Cardiac fibroblast (primary cell): ENCODE measurements at regions not wholly inside any gene's neighbourhood (a gene's known extent, or its start where the extent isn't known, plus 50 kb on each side); places are given as distances from the start of the nearest gene placed in this dataset.

Source experiments
- DNase-seq, 2 donors: peaks; one replicate each; pipeline versions ENCODE4 v3.0.0 to v3.0.0-alpha.2; 2010; ENCODE audit warnings: low read depth in 2 of 2
- H3K4me3 ChIP-seq, 2 donors: replicated peaks in 1 of 2; 1 replicate in 1 of 2; 2 replicates in 1 of 2; pipeline ENCODE4 v1.5.1; 2011; ENCODE audit warnings: low read depth in 2 of 2, low read length in 2 of 2, mild to moderate bottlenecking in 2 of 2, moderate library complexity in 1 of 2
- TF ChIP-seq, protein P1 (sequence below): IDR thresholded peaks from one replicate; pipeline ENCODE4 v1.5.1; 2011; ENCODE audit warnings: low read depth, mild to moderate bottlenecking, low read length, inconsistent platforms

DNA sequence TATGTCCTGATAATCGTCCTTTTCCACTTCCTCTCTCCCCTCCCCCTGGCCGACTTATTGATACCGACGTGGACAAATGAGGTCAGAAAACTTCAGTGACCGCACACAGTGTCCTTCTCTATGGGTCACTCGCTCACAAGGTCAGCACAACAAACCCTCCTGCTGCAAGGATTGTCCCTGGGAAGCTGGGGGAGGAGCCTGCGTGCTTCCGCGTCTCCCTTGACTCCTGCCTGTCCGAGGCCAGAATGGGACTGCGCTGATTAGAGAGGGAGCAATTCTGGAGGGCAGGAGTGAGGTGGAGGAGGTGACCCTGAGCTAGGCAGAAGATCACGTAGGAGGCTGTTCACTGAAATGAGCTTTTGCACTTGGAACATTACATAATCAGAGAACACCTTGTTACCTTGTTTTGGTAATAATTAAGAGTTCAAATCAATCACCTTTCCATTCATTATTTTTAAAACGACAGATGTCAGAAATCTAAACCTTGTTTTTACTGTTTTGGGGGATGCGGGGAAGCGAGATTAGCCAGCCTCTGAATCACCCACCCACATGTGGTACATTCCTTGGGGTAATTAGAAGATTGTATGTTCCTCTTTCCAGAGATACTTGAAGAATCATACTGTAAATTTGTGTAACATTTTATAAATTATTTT lies 70.6 kb downstream of the CTAGE1 start:
- peak; percentile 53 to 77 for DNase-seq
- TF ChIP-seq, protein P1, sequence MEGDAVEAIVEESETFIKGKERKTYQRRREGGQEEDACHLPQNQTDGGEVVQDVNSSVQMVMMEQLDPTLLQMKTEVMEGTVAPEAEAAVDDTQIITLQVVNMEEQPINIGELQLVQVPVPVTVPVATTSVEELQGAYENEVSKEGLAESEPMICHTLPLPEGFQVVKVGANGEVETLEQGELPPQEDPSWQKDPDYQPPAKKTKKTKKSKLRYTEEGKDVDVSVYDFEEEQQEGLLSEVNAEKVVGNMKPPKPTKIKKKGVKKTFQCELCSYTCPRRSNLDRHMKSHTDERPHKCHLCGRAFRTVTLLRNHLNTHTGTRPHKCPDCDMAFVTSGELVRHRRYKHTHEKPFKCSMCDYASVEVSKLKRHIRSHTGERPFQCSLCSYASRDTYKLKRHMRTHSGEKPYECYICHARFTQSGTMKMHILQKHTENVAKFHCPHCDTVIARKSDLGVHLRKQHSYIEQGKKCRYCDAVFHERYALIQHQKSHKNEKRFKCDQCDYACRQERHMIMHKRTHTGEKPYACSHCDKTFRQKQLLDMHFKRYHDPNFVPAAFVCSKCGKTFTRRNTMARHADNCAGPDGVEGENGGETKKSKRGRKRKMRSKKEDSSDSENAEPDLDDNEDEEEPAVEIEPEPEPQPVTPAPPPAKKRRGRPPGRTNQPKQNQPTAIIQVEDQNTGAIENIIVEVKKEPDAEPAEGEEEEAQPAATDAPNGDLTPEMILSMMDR, result no peak
- peak overlapping the region in 1 of 2 donors; percentile 7 for H3K4me3 ChIP-seq

DNA sequence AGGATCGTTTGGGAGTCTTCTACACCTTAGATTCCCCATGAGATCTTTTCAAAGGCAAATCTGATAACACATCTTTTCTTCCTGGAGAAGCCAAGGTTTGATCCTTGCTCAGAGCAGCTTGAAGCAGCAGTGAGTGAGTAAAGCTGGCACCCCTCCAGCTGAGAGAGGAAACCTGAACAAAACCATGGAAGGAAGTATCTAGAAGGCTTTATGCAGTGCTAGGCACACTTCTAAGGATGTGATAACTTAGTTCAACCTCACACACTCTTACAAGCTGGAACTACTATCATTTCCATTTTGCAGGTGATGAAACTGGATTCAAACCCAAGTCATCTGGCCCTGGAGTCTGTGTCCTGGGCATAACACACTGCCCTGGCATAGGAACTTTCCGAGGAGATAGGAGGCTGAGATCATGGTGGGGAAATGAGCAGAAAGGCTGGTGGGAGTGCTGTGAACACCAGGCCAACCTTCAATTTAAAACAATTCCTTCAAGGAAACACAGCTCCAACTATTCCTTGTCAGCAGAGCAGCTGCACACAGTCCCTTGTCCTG lies 71.2 kb downstream of the CTAGE1 start:
- no peak overlapping the region for H3K4me3 ChIP-seq
- TF ChIP-seq, protein P1, result no peak
- peak; percentile 80 to 83 for DNase-seq

DNA sequence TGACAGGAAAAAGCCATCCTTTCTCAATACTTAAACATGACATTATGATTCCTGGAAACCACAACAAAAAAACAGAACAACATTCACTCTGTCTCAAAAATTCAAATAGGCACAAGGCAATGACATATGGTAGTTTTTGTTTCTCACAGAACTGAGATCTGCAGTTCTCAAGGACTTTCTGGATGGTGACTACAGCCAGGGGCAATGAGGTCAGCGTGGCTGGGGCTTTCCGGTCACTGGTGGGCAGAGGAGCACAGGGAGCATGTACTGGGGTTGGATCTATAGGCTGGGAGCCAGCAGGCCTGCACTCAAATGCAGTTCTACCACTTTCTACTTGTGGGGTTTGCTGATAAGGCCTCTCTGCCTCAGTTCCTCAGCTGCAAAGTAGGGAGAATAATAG lies 72.0 kb downstream of the CTAGE1 start:
- DNase-seq, result peak in 1 of 2 donors; percentile 45
- H3K4me3 ChIP-seq, result no peak overlapping the region
- TF ChIP-seq, protein P1, result no peak

DNA sequence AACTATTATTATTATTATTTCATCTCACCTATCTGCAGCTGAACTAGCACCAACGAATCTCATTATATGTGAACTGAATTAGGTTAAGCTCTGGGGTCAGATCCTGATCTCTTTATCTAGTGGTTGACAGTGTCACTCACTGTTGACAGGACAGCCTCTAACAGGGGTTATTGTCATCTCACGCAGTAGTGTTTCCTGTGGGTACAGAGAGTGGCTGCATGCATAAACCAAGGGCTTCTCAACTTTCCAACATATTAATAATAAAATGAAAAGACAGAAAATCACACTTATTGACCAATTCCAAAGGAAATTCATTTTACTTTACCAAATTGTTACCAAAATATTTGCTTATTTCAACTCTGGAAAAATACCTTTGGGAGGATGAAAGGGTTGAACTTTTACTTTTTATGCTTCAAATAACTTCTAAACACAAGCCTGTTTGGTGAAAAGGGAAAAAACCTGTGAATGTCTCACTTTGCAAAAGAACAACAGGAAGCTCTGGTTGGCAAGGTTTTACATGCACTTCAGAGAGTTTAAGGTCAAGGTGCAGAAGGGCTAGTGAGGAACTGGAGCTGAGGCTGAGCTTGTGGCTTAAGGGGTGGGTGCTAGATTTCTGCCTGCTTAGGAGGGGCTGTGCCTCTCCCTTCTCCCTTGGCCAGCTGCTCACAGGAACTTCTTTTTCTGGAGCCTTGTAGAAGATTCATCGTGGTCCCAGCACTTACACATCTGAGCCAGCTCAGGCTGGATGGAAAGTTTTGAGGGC lies 72.6 kb downstream of the CTAGE1 start:
- peak in 1 of 2 donors; percentile 34 for DNase-seq
- no peak overlapping the region for H3K4me3 ChIP-seq
- TF ChIP-seq, protein P1, result no peak

DNA sequence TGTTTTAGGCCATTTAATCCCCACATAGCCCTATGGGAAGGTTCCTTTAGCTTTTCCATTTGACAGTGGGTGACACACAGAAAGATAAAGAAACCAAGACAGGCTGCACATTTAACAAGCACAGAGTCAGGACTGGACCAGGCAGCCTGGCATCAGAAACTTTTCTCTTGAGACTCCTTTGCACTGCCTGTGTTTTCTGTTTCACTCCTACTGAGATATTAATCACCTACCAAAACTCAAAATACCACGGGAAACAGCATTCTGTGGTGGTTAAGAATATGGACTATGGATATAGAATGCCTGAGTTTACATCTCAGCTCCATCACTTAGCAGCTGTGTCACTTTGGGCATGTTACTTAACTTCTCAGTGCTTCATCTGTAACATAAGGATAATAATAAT lies 73.3 kb downstream of the CTAGE1 start:
- TF ChIP-seq, protein P1, result no peak
- no peak for DNase-seq
- H3K4me3 ChIP-seq, result no peak overlapping the region

DNA sequence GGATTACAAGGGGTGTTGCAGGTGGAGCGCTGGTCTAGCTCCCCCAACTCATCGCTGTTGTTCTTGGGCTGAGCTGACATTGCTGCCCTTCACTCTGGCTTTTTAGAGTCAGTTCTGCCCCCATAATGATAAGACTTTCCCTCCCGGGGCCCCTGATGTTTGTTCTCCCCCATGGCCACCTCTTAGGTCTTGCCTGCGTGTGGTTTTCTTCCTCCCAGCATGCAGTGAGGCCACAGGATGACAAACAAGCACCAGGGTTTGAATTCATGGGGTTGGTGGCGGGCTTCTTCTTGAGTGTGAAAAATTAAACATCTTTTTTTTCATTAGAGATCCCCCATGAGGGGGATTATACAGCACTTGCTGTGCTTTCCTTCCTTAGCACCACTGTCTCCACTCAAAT lies 74.1 kb downstream of the CTAGE1 start:
- TF ChIP-seq, protein P1, result no peak
- no peak for DNase-seq

More for the DNA sequence above, 74.1 kb downstream of the CTAGE1 start:
- no peak overlapping the region for H3K4me3 ChIP-seq
